ENCODE measurements at regions not wholly inside any gene's neighbourhood (a gene's known extent, or its start where the extent isn't known, plus 50 kb on each side); places are given as distances from the start of the nearest gene placed in this dataset.

DNA sequence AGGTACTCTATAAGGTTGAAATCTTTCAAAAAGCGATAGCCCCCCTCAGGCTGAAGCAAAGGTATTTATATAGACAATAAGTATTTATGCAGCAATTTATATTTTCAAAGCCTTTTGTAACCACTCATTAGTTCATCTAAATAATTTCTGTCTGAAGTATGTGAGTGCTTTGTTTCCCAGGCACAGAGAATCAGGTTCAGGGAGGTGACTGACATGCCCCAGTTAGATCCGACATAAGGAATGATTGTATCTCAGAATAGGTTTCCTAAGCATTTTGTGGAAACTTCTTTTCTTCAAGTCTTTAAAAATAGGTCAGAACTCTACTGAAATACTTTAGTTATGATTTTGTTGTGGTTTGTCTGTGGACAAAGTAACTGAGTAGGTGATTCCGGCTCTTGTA, 283.4 kb upstream of the G2E3 start:
- Histone ChIP-seq H3K79me2 (replicated peaks; ENCODE audit: insufficient read depth) (no peaks in the 10 kb centered on the region), H4K20me1 (replicated peaks; ENCODE audit: insufficient read depth) (no peaks in the 10 kb centered on the region), H3K4me1 (ENCODE audit: insufficient read depth) (no peaks in the 10 kb centered on the region), H2AFZ (no peak overlapping the region), H3K27ac (ENCODE audit: low read depth) (no peak overlapping the region), H3K9me2 (ENCODE audit: insufficient read depth) (peaks cover 13% of the 10 kb centered on the region), H3K36me3 (ENCODE audit: insufficient read depth) (no peaks in the 10 kb centered on the region), H3K4me2 (no peak overlapping the region), H3K27me3 (ENCODE audit: insufficient read depth) (no peaks in the 10 kb centered on the region), H3K4me3 (no peak overlapping the region), H3F3A (replicated peaks; ENCODE audit: low read depth) (no peaks in the 10 kb centered on the region)
- TF ChIP-seq STAT1 (IDR thresholded peaks at IDR 0.05; ENCODE audit: unreplicated experiment) (no peak), CREB1 (CRISPR knock-in tag; IDR thresholded peaks at IDR 0.05; ENCODE audit: low read depth) (no peak), JUNB (IDR thresholded peaks at IDR 0.05; ENCODE audit: unreplicated experiment) (no peak), POLR2AphosphoS5 (IDR thresholded peaks at IDR 0.05; ENCODE audit: low read depth) (no peak), NANOG (IDR thresholded peaks at IDR 0.05; ENCODE audit: borderline replicate concordance) (no peak), ZNF114 (CRISPR knock-in tag; IDR thresholded peaks at IDR 0.05) (no peak)
- TF ChIP-seq, protein P1, sequence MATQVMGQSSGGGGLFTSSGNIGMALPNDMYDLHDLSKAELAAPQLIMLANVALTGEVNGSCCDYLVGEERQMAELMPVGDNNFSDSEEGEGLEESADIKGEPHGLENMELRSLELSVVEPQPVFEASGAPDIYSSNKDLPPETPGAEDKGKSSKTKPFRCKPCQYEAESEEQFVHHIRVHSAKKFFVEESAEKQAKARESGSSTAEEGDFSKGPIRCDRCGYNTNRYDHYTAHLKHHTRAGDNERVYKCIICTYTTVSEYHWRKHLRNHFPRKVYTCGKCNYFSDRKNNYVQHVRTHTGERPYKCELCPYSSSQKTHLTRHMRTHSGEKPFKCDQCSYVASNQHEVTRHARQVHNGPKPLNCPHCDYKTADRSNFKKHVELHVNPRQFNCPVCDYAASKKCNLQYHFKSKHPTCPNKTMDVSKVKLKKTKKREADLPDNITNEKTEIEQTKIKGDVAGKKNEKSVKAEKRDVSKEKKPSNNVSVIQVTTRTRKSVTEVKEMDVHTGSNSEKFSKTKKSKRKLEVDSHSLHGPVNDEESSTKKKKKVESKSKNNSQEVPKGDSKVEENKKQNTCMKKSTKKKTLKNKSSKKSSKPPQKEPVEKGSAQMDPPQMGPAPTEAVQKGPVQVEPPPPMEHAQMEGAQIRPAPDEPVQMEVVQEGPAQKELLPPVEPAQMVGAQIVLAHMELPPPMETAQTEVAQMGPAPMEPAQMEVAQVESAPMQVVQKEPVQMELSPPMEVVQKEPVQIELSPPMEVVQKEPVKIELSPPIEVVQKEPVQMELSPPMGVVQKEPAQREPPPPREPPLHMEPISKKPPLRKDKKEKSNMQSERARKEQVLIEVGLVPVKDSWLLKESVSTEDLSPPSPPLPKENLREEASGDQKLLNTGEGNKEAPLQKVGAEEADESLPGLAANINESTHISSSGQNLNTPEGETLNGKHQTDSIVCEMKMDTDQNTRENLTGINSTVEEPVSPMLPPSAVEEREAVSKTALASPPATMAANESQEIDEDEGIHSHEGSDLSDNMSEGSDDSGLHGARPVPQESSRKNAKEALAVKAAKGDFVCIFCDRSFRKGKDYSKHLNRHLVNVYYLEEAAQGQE (IDR thresholded peaks at IDR 0.05; ENCODE audit: unreplicated experiment): no peak
- no peak overlapping the region for H3K4me3 Mint-ChIP-seq
- peaks cover under 1% of the 10 kb centered on the region for H3K27me3 Mint-ChIP-seq (ENCODE audit: insufficient read depth, low read depth, poor library complexity)
- ATAC-seq (no peak), DNase-seq (ENCODE audit: low spot score) (no peak)
- H3K36me3 Mint-ChIP-seq (ENCODE audit: low read depth): no peaks in the 10 kb centered on the region
- no peaks in the 10 kb centered on the region for H3K9me3 Mint-ChIP-seq
- no peaks in the 10 kb centered on the region for H3K4me1 Mint-ChIP-seq
- H3K27ac Mint-ChIP-seq: no peak overlapping the region

DNA sequence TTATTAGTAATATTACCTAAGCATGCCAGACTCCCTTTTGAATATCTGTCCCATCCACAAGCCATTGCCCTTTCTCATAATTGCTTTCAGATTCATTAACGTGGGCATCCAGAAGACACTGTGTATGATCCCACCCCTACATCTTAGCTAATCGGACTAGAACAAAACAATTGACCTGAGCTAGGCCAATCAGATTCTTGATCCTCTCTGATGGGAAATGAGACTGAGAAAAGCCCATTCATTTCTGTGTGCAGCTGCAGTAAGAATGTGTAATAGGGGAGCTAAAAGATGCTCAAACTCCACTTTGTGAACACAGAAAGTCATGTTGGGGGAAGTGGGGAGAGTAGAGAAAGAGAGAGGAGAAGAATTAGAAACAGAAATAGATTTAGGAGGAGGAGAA, 281.7 kb upstream of the G2E3 start:
- no peak for ATAC-seq
- H3K27ac ChIP-seq (ENCODE audit: low read depth): no peak overlapping the region
- no peaks in the 10 kb centered on the region for H4K20me1 ChIP-seq (replicated peaks; ENCODE audit: insufficient read depth)
- H2AFZ ChIP-seq: no peak overlapping the region
- Mint-ChIP-seq H3K36me3 (ENCODE audit: low read depth) (no peaks in the 10 kb centered on the region), H3K9me3 (no peaks in the 10 kb centered on the region), H3K27me3 (ENCODE audit: insufficient read depth, low read depth, poor library complexity) (no peaks in the 10 kb centered on the region), H3K27ac (no peak overlapping the region), H3K4me1 (no peaks in the 10 kb centered on the region), H3K4me3 (no peak overlapping the region)
- H3K4me2 ChIP-seq: no peak overlapping the region
- no peaks in the 10 kb centered on the region for H3K79me2 ChIP-seq (replicated peaks; ENCODE audit: insufficient read depth)
- no peaks in the 10 kb centered on the region for H3K4me1 ChIP-seq (ENCODE audit: insufficient read depth)
- H3K36me3 ChIP-seq (ENCODE audit: insufficient read depth): no peaks in the 10 kb centered on the region
- H3K9me2 ChIP-seq (ENCODE audit: insufficient read depth): peaks cover 13% of the 10 kb centered on the region
- H3K4me3 ChIP-seq: no peak overlapping the region
- DNase-seq (ENCODE audit: low spot score): no peak
- H3F3A ChIP-seq (replicated peaks; ENCODE audit: low read depth): no peaks in the 10 kb centered on the region
- H3K27me3 ChIP-seq (ENCODE audit: insufficient read depth): no peaks in the 10 kb centered on the region
- no peak for TF ChIP-seq JUNB (IDR thresholded peaks at IDR 0.05; ENCODE audit: unreplicated experiment)
- no peak for TF ChIP-seq EZH2 (IDR thresholded peaks at IDR 0.05; ENCODE audit: low read depth, unreplicated experiment)
- no peak for TF ChIP-seq NANOG (IDR thresholded peaks at IDR 0.05; ENCODE audit: borderline replicate concordance)
- TF ChIP-seq STAT1 (IDR thresholded peaks at IDR 0.05; ENCODE audit: unreplicated experiment): no peak
- TF ChIP-seq ZNF331 (CRISPR knock-in tag; IDR thresholded peaks at IDR 0.05; ENCODE audit: low read depth): no peak
- TF ChIP-seq, protein P2, sequence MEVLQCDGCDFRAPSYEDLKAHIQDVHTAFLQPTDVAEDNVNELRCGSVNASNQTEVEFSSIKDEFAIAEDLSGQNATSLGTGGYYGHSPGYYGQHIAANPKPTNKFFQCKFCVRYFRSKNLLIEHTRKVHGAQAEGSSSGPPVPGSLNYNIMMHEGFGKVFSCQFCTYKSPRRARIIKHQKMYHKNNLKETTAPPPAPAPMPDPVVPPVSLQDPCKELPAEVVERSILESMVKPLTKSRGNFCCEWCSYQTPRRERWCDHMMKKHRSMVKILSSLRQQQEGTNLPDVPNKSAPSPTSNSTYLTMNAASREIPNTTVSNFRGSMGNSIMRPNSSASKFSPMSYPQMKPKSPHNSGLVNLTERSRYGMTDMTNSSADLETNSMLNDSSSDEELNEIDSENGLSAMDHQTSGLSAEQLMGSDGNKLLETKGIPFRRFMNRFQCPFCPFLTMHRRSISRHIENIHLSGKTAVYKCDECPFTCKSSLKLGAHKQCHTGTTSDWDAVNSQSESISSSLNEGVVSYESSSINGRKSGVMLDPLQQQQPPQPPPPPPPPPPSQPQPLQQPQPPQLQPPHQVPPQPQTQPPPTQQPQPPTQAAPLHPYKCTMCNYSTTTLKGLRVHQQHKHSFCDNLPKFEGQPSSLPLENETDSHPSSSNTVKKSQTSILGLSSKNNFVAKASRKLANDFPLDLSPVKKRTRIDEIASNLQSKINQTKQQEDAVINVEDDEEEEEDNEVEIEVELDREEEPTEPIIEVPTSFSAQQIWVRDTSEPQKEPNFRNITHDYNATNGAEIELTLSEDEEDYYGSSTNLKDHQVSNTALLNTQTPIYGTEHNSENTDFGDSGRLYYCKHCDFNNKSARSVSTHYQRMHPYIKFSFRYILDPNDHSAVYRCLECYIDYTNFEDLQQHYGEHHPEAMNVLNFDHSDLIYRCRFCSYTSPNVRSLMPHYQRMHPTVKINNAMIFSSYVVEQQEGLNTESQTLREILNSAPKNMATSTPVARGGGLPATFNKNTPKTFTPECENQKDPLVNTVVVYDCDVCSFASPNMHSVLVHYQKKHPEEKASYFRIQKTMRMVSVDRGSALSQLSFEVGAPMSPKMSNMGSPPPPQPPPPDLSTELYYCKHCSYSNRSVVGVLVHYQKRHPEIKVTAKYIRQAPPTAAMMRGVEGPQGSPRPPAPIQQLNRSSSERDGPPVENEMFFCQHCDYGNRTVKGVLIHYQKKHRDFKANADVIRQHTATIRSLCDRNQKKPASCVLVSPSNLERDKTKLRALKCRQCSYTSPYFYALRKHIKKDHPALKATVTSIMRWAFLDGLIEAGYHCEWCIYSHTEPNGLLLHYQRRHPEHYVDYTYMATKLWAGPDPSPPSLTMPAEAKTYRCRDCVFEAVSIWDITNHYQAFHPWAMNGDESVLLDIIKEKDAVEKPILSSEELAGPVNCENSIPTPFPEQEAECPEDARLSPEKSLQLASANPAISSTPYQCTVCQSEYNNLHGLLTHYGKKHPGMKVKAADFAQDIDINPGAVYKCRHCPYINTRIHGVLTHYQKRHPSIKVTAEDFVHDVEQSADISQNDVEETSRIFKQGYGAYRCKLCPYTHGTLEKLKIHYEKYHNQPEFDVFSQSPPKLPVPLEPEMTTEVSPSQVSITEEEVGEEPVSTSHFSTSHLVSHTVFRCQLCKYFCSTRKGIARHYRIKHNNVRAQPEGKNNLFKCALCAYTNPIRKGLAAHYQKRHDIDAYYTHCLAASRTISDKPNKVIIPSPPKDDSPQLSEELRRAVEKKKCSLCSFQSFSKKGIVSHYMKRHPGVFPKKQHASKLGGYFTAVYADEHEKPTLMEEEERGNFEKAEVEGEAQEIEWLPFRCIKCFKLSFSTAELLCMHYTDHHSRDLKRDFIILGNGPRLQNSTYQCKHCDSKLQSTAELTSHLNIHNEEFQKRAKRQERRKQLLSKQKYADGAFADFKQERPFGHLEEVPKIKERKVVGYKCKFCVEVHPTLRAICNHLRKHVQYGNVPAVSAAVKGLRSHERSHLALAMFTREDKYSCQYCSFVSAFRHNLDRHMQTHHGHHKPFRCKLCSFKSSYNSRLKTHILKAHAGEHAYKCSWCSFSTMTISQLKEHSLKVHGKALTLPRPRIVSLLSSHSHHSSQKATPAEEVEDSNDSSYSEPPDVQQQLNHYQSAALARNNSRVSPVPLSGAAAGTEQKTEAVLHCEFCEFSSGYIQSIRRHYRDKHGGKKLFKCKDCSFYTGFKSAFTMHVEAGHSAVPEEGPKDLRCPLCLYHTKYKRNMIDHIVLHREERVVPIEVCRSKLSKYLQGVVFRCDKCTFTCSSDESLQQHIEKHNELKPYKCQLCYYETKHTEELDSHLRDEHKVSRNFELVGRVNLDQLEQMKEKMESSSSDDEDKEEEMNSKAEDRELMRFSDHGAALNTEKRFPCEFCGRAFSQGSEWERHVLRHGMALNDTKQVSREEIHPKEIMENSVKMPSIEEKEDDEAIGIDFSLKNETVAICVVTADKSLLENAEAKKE (CRISPR knock-in tag; IDR thresholded peaks at IDR 0.05): no peak
- TF ChIP-seq POLR2AphosphoS5 (IDR thresholded peaks at IDR 0.05; ENCODE audit: low read depth): no peak
- TF ChIP-seq CREB1 (CRISPR knock-in tag; IDR thresholded peaks at IDR 0.05; ENCODE audit: low read depth): no peak
- TF ChIP-seq, protein P3, sequence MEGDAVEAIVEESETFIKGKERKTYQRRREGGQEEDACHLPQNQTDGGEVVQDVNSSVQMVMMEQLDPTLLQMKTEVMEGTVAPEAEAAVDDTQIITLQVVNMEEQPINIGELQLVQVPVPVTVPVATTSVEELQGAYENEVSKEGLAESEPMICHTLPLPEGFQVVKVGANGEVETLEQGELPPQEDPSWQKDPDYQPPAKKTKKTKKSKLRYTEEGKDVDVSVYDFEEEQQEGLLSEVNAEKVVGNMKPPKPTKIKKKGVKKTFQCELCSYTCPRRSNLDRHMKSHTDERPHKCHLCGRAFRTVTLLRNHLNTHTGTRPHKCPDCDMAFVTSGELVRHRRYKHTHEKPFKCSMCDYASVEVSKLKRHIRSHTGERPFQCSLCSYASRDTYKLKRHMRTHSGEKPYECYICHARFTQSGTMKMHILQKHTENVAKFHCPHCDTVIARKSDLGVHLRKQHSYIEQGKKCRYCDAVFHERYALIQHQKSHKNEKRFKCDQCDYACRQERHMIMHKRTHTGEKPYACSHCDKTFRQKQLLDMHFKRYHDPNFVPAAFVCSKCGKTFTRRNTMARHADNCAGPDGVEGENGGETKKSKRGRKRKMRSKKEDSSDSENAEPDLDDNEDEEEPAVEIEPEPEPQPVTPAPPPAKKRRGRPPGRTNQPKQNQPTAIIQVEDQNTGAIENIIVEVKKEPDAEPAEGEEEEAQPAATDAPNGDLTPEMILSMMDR (conservative IDR thresholded peaks at IDR 0.05; ENCODE audit: low read depth in 2 of 2): no peak
- no peak for TF ChIP-seq ZNF114 (CRISPR knock-in tag; IDR thresholded peaks at IDR 0.05)

Measured in GM23338 (cell line).